HCT116 (cell line): ENCODE measurements at regions not wholly inside any gene's neighbourhood (a gene's known extent, or its start where the extent isn't known, plus 50 kb on each side); places are given as distances from the start of the nearest gene placed in this dataset.

Experiments used
- ATAC-seq: fragments of 200-7000 bp; cut with Tn5 transposase; 2 replicates; pipeline ENCODE4 v1.9.1; 2020; ENCODE audit warnings: mild to moderate bottlenecking, moderate library complexity
- BruUV-seq: library from RNA; stranded (reverse); fragments of 400-500 nt; replicated peaks from 2 replicates; lab custom pipeline; 2021; lab: Mats Ljungman, UMichigan
- CTCF ChIA-PET: fragments of 300-600 bp; sonication (Branson Sonifier 250); formaldehyde crosslinking; loops from one replicate; lab custom pipeline; 2021; ENCODE audit warnings: antibody characterized with exemption; lab: Charles Lee
- POLR2A ChIA-PET: fragments of 300-600, 350-600 bp; sonication (Branson Sonifier 250); formaldehyde crosslinking; loops from one replicate; lab custom pipeline; 2021; ENCODE audit warnings: antibody characterized with exemption; lab: Charles Lee
- RAD21 ChIA-PET, 2 experiments: fragments of 300-600 bp; sonication (Branson Sonifier 250); formaldehyde crosslinking; loops; one replicate each; lab custom pipeline; 2023; ENCODE audit warnings: low total read pairs in 2 of 2; ENCODE audit not compliant: uncharacterized antibody in 2 of 2, unreplicated experiment in 2 of 2, low non-redundant PET in 1 of 2; lab: Charles Lee
- DNase-seq: peaks from one replicate; pipeline ENCODE4 v3.0.0-alpha.2; 2010; ENCODE audit warnings: low read depth, low spot score
- H2AFZ ChIP-seq: fragments of 200-600 bp; shearing (Covaris generic), sonication (generic); 2 replicates; pipeline ENCODE4 v1.6.1; 2017; ENCODE audit warnings: low read depth, mixed run types, mixed read lengths, antibody characterized with exemption, low read length; ENCODE audit not compliant: poor library complexity, severe bottlenecking
- H3K27ac ChIP-seq: 2 replicates; pipeline ENCODE4 v1.5.1; 2012; ENCODE audit warnings: low read depth, low read length
- H3K27me3 ChIP-seq: fragments of 200-600 bp; sonication (generic); 2 replicates; pipeline ENCODE4 v1.6.1; 2016; ENCODE audit warnings: mixed run types, low read length, mixed read lengths; ENCODE audit not compliant: insufficient read depth
- H3K36me3 ChIP-seq, 2 experiments: fragments of 200-500 bp in 1 of 2; fragments of 200-600 bp in 1 of 2; sonication (Bioruptor generic) in 1 of 2; sonication (generic) in 1 of 2; 2 replicates each; pipeline versions ENCODE4 v1.5.1 to v1.6.1; 2014 to 2016; ENCODE audit warnings: low read length in 2 of 2, inconsistent platforms in 1 of 2, mixed read lengths in 1 of 2, mixed run types in 1 of 2; ENCODE audit not compliant: insufficient read depth in 2 of 2, control insufficient read depth in 1 of 2
- H3K4me1 ChIP-seq, 2 experiments: fragments of 200-600 bp in 1 of 2; sonication (generic) in 1 of 2; 2 replicates each; pipeline versions ENCODE4 v1.5.1 to v1.6.1; 2012 to 2017; ENCODE audit warnings: low read length in 2 of 2, inconsistent platforms in 1 of 2, mild to moderate bottlenecking in 1 of 2, mixed read lengths in 1 of 2, mixed run types in 1 of 2, moderate library complexity in 1 of 2; ENCODE audit not compliant: insufficient read depth in 2 of 2, control insufficient read depth in 1 of 2
- H3K4me2 ChIP-seq: fragments of 200-600 bp; sonication (generic); 2 replicates; pipeline ENCODE4 v1.6.1; 2017; ENCODE audit warnings: mixed run types, low read length, mixed read lengths
- H3K4me3 ChIP-seq, 2 experiments: fragments of 200-600 bp in 1 of 2; sonication (generic) in 1 of 2; replicated peaks in 1 of 2; 2 replicates each; pipeline ENCODE4 v1.5.1; 2011 to 2016; ENCODE audit warnings: low read length in 2 of 2, control low read depth in 1 of 2, low read depth in 1 of 2, mild to moderate bottlenecking in 1 of 2, mixed read lengths in 1 of 2, mixed run types in 1 of 2
- H3K79me2 ChIP-seq: fragments of 200-600 bp; sonication (generic); 2 replicates; pipeline ENCODE4 v1.6.1; 2017; ENCODE audit warnings: mild to moderate bottlenecking, mixed run types, low read length, moderate library complexity, mixed read lengths; ENCODE audit not compliant: insufficient read depth
- H3K9ac ChIP-seq: fragments of 200-600 bp; sonication (generic); 2 replicates; pipeline ENCODE4 v1.6.1; 2016; ENCODE audit warnings: low read length, mixed read lengths
- H3K9me2 ChIP-seq: fragments of 200-600 bp; sonication (generic), shearing (Covaris generic); 2 replicates; pipeline ENCODE4 v1.6.1; 2017; ENCODE audit warnings: mixed run types, mild to moderate bottlenecking, moderate library complexity; ENCODE audit not compliant: insufficient read depth
- H3K9me3 ChIP-seq, 2 experiments: fragments of 200-500 bp in 1 of 2; fragments of 200-600 bp in 1 of 2; sonication (Bioruptor generic) in 1 of 2; sonication (generic) in 1 of 2; 2 replicates each; pipeline ENCODE4 v1.6.1; 2014 to 2017; ENCODE audit warnings: low read length in 2 of 2, mixed read lengths in 2 of 2, inconsistent platforms in 1 of 2, low read depth in 1 of 2, mild to moderate bottlenecking in 1 of 2, mixed run types in 1 of 2, moderate library complexity in 1 of 2; ENCODE audit not compliant: control insufficient read depth in 1 of 2, insufficient read depth in 1 of 2
- H4K20me1 ChIP-seq: fragments of 200-600 bp; sonication (generic), shearing (Covaris generic); 2 replicates; pipeline ENCODE4 v1.6.1; 2017; ENCODE audit warnings: mixed run types, mild to moderate bottlenecking, moderate library complexity; ENCODE audit not compliant: insufficient read depth
- ATF3 ChIP-seq: IDR thresholded peaks from 2 replicates; pipeline ENCODE4 v1.6.1; 2012
- CBX3 ChIP-seq: IDR thresholded peaks from 2 replicates; pipeline ENCODE4 v1.6.1; 2012; ENCODE audit warnings: low read depth
- CTCF ChIP-seq, 3 experiments: fragments of 200-600 bp in 1 of 3; sonication (generic) in 1 of 3; IDR thresholded peaks in 2 of 3; conservative IDR thresholded peaks in 1 of 3; 2 replicates each; pipeline ENCODE4 v1.5.1; 2012 to 2017; ENCODE audit warnings: low read depth in 2 of 3, low read length in 2 of 3, antibody characterized with exemption in 1 of 3, borderline replicate concordance in 1 of 3, control low read depth in 1 of 3, mild to moderate bottlenecking in 1 of 3, mixed read lengths in 1 of 3, mixed run types in 1 of 3, moderate library complexity in 1 of 3; ENCODE audit not compliant: insufficient read depth in 1 of 3
- EZH2 ChIP-seq: fragments of 200-600 bp; sonication (generic); IDR thresholded peaks from 2 replicates; pipeline ENCODE4 v1.6.1; 2017; ENCODE audit warnings: antibody characterized with exemption, mixed run types
- EZH2phosphoT487 ChIP-seq: fragments of 200-600 bp; IDR thresholded peaks from 2 replicates; pipeline ENCODE4 v1.6.1; 2018; ENCODE audit warnings: antibody characterized with exemption, borderline replicate concordance
- FOSL1 ChIP-seq: IDR thresholded peaks from 2 replicates; pipeline ENCODE4 v1.6.1; 2012; ENCODE audit warnings: low read depth
- JUND ChIP-seq: IDR thresholded peaks from 2 replicates; pipeline ENCODE4 v1.6.1; 2012
- MAX ChIP-seq: IDR thresholded peaks from 2 replicates; pipeline ENCODE4 v1.6.1; 2012
- POLR2A ChIP-seq: IDR thresholded peaks from 2 replicates; pipeline ENCODE4 v1.7.0; 2011; ENCODE audit warnings: borderline replicate concordance; ENCODE audit not compliant: insufficient read depth, insufficient read length; ENCODE audit errors: extremely low read depth
- POLR2AphosphoS5 ChIP-seq: IDR thresholded peaks from 2 replicates; pipeline ENCODE4 v1.6.1; 2011; ENCODE audit warnings: mild to moderate bottlenecking, low read depth, low read length, moderate library complexity
- RAD21 ChIP-seq: IDR thresholded peaks from 2 replicates; pipeline ENCODE4 v1.6.1; 2012; ENCODE audit warnings: low read depth, mild to moderate bottlenecking
- SIN3A ChIP-seq: IDR thresholded peaks from 2 replicates; pipeline ENCODE4 v1.6.1; 2012; ENCODE audit warnings: low read depth
- SP1 ChIP-seq: IDR thresholded peaks from 2 replicates; pipeline ENCODE4 v1.6.1; 2012; ENCODE audit warnings: low read depth
- SRF ChIP-seq: IDR thresholded peaks from 2 replicates; pipeline ENCODE4 v1.6.1; 2012; ENCODE audit warnings: low read depth
- TCF7L2 ChIP-seq: IDR thresholded peaks from 2 replicates; pipeline ENCODE4 v1.7.0; 2011; ENCODE audit warnings: borderline replicate concordance, inconsistent platforms; ENCODE audit not compliant: insufficient read depth, insufficient read length; ENCODE audit errors: extremely low read depth
- YY1 ChIP-seq: IDR thresholded peaks from 2 replicates; pipeline ENCODE4 v1.6.1; 2011; ENCODE audit warnings: low read length, low read depth, moderate library complexity, mild to moderate bottlenecking; ENCODE audit not compliant: insufficient replicate concordance; ENCODE audit errors: extremely low read depth
- ZBTB33 ChIP-seq: IDR thresholded peaks from 2 replicates; pipeline ENCODE4 v1.6.1; 2011; ENCODE audit warnings: mild to moderate bottlenecking, low read length, moderate library complexity; ENCODE audit not compliant: insufficient replicate concordance; ENCODE audit errors: extremely low read depth
- ZFX ChIP-seq: fragments of 450-650 bp; IDR thresholded peaks from 2 replicates; pipeline ENCODE4 v1.6.1; 2017
- ZNF274 ChIP-seq: fragments of 200-500 bp; sonication (Bioruptor generic); IDR thresholded peaks from 2 replicates; pipeline ENCODE4 v1.6.1; 2014; ENCODE audit warnings: mild to moderate bottlenecking, low read depth, low read length, inconsistent platforms
- intact Hi-C: fragments of 100-400 bp; cut with micrococcal nuclease; formaldehyde crosslinking; loops from 2 replicates; pipeline ENCODE4 v1.10.0; 2022
- TF ChIP-seq, protein P1 (sequence below): IDR thresholded peaks from 2 replicates; pipeline ENCODE4 v1.6.1; 2012; ENCODE audit warnings: low read depth

DNA sequence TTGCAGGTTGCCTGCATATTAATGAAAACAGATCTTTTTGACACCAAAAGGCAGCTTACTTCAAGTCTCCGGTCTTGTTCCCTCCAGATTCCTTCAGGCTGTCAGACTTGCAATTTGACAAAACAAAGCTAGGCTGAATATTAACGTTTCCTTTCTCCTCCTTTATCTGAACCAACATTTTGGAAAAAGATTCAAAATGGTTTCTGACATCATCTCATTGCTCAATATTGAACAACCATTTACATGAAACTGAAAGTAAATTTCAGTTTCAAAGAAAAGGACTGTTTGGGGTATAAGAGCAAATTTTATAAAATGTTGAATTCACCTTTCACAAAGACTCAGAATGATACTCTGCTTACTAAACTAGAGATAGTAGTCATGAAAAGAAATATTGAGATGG, 521.8 kb downstream of the KCNJ2 start:
- RAD21 ChIA-PET = no interaction called here
- Histone ChIP-seq H3K9ac (no peak overlapping the region), H3K9me3 (no peaks in the 10 kb centered on the region), H3K27ac (no peak overlapping the region), H3K9me2 (no peaks in the 10 kb centered on the region), H4K20me1 (no peaks in the 10 kb centered on the region), H3K27me3 (no peaks in the 10 kb centered on the region), H3K4me2 (no peak overlapping the region), H2AFZ (no peak overlapping the region), H3K79me2 (no peaks in the 10 kb centered on the region), H3K4me1 (no peaks in the 10 kb centered on the region), H3K4me3 (no peak overlapping the region), H3K36me3 (no peaks in the 10 kb centered on the region)
- TF ChIP-seq POLR2AphosphoS5 (no peak), POLR2A (no peak), TCF7L2 (no peak), EZH2phosphoT487 (no peak), ZFX (no peak), ZNF274 (no peak), YY1 (no peak), CTCF (IDR thresholded peaks at IDR 0.05 in 2 of 3, conservative IDR thresholded peaks at IDR 0.05 in 1 of 3; ENCODE audit: borderline replicate concordance in 1 of 3, insufficient read depth in 1 of 3, low read depth in 2 of 3, low read length in 2 of 3) (no peak), CBX3 (no peak), SIN3A (no peak), JUND (no peak), SRF (no peak), ATF3 (no peak), ZBTB33 (no peak), MAX (no peak), SP1 (no peak), EZH2 (no peak), RAD21 (no peak), FOSL1 (no peak)
- TF ChIP-seq, protein P1, sequence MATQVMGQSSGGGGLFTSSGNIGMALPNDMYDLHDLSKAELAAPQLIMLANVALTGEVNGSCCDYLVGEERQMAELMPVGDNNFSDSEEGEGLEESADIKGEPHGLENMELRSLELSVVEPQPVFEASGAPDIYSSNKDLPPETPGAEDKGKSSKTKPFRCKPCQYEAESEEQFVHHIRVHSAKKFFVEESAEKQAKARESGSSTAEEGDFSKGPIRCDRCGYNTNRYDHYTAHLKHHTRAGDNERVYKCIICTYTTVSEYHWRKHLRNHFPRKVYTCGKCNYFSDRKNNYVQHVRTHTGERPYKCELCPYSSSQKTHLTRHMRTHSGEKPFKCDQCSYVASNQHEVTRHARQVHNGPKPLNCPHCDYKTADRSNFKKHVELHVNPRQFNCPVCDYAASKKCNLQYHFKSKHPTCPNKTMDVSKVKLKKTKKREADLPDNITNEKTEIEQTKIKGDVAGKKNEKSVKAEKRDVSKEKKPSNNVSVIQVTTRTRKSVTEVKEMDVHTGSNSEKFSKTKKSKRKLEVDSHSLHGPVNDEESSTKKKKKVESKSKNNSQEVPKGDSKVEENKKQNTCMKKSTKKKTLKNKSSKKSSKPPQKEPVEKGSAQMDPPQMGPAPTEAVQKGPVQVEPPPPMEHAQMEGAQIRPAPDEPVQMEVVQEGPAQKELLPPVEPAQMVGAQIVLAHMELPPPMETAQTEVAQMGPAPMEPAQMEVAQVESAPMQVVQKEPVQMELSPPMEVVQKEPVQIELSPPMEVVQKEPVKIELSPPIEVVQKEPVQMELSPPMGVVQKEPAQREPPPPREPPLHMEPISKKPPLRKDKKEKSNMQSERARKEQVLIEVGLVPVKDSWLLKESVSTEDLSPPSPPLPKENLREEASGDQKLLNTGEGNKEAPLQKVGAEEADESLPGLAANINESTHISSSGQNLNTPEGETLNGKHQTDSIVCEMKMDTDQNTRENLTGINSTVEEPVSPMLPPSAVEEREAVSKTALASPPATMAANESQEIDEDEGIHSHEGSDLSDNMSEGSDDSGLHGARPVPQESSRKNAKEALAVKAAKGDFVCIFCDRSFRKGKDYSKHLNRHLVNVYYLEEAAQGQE = no peak
- ATAC-seq (no peak), DNase-seq (no peak)
- CTCF ChIA-PET = no interaction called here
- BruUV-seq = no TSS peak
- intact Hi-C loops = no loop called here
- POLR2A ChIA-PET = no interaction called here
